IMR-90 (cell line): ENCODE measurements at regions not wholly inside any gene's neighbourhood (a gene's known extent, or its start where the extent isn't known, plus 50 kb on each side); places are given as distances from the start of the nearest gene placed in this dataset.

ENCODE experiments used
- BHLHE40 ChIP-seq: fragments of 150-350 bp; IDR thresholded peaks from 2 replicates; pipeline ENCODE4 v1.6.1; 2016; ENCODE audit warnings: mild to moderate bottlenecking, low read depth, low read length
- MAZ ChIP-seq: IDR thresholded peaks from 2 replicates; pipeline ENCODE4 v1.6.1; 2012; ENCODE audit warnings: low read depth, mild to moderate bottlenecking, low read length, improper control_type of control experiment, moderate library complexity, borderline replicate concordance
- POLR2A ChIP-seq: IDR thresholded peaks from 2 replicates; pipeline ENCODE4 v1.6.1; 2012; ENCODE audit warnings: mild to moderate bottlenecking, low read depth, low read length
- RAD21 ChIP-seq: IDR thresholded peaks from 2 replicates; pipeline ENCODE4 v1.6.1; 2012; ENCODE audit warnings: low read length, improper control_type of control experiment
- SMC3 ChIP-seq: fragments of 150-350 bp; IDR thresholded peaks from 2 replicates; pipeline ENCODE4 v1.6.1; 2016; ENCODE audit warnings: low read depth, mild to moderate bottlenecking, antibody characterized with exemption, low read length, moderate library complexity
- TF ChIP-seq, protein P1 (sequence below): conservative IDR thresholded peaks from 2 replicates; pipeline ENCODE4 v1.5.1; 2012; ENCODE audit warnings: mild to moderate bottlenecking, low read depth, low read length, improper control_type of control experiment

DNA sequence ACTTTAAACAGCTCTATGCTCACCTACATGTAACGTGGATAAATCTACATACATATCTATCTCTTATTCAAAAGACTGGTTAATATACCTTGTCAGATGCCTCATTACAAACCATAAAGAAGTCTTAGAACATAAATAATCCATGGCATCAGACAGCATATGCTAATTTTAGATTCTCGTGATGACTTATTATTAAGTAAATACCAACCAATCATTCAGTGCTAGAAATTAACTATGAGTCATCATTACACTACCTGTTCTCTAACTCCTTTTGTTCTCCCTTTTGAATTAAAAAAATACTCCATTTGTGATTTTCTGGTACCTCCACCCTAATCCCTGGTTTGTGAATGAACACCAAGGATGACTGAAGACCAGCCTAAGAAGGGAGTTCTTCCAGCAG is 754.3 kb upstream of the ARGLU1 start:
- TF ChIP-seq POLR2A (no peak), SMC3 (no peak), MAZ (no peak), BHLHE40 (no peak), RAD21 (no peak)
- TF ChIP-seq, protein P1, sequence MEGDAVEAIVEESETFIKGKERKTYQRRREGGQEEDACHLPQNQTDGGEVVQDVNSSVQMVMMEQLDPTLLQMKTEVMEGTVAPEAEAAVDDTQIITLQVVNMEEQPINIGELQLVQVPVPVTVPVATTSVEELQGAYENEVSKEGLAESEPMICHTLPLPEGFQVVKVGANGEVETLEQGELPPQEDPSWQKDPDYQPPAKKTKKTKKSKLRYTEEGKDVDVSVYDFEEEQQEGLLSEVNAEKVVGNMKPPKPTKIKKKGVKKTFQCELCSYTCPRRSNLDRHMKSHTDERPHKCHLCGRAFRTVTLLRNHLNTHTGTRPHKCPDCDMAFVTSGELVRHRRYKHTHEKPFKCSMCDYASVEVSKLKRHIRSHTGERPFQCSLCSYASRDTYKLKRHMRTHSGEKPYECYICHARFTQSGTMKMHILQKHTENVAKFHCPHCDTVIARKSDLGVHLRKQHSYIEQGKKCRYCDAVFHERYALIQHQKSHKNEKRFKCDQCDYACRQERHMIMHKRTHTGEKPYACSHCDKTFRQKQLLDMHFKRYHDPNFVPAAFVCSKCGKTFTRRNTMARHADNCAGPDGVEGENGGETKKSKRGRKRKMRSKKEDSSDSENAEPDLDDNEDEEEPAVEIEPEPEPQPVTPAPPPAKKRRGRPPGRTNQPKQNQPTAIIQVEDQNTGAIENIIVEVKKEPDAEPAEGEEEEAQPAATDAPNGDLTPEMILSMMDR: no peak
